Stimulated activated CD8-positive, alpha-beta memory T cell treated with anti-CD3 and anti-CD28 coated beads, Interleukin-2, amount 100 ng/mL, for 48 hours (primary cell): ENCODE measurements at regions not wholly inside any gene's neighbourhood (a gene's known extent, or its start where the extent isn't known, plus 50 kb on each side); places are given as distances from the start of the nearest gene placed in this dataset.
"Not testable (repeated sequence)": the region's sequence is repeated elsewhere in the genome, so short reads cannot be mapped to it uniquely, and the experiment has no call there.

Experiments used
- DNase-seq, 2 donors: peaks; one replicate each; pipeline ENCODE4 v3.0.0-alpha.2; 2020; ENCODE audit warnings: low read depth in 2 of 2

- no peak for DNase-seq
These were observed 172.6 kb downstream of the GOLGA6L6 start for GRCh38 chr15:20368974-20369373.

DNA sequence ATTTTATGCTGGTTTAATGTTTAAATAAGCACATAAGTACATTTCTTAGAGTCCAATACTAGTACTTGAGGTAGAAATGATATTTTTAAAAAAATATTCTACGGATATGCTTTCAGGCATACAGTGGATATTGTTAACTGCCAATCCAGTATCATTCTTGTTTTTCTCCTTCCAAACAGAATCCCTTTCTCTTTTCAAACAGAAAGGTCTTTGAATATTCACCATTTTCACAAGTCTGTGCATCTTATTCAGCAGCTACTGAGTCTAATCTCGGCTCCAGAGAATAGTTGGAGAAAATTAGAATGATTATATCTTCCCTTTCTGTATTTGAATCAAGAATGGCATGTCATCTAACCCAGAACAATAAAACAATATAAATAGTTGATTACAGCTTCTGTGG lies 174.5 kb downstream of the GOLGA6L6 start:
- DNase-seq = no peak

GRCh38 chr15:20363591-20363990 lies 178.0 kb downstream of the GOLGA6L6 start:
- DNase-seq = not testable (repeated sequence)

GRCh38 chr15:20361091-20361490 lies 180.5 kb downstream of the GOLGA6L6 start:
- DNase-seq = no peak

GRCh38 chr15:20358779-20359414 lies 182.7 kb downstream of the GOLGA6L6 start:
- no peak for DNase-seq

DNA sequence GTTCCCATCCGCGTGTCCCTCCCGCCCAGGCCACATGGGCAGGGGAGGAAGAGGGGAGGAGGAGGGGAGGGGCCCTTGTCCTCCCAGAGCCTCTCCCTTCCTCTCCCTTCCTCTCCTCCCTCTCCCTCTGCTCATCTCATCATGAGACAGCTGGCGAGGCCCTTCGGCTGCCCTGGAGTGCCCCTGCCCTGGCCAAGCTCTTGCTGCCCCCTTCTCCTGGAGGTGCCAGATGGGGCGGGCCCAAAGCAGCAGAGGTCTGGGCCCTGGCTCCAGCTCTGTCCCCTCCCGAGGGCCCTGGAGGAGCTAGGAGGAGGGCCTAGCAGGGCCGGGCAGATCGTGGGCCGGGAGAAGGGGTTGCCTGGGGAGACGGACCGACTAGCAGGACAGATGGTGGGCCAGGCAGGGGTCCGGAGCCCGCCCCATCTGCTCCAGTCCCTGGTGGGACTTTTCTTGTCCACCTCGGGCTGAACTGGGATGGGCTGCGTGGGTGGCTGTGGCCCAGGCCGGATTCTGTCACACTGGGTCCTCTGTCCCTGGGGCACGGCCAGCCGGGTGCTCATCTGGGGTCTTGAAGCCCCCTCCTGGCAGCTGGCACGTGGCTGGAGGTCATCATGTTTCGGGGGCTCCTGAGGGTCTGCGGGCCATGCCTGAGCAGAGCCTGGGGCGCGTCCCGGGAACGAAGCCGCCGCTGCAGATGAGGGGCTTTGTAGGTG lies 183.4 kb downstream of the GOLGA6L6 start:
- no peak for DNase-seq

DNA sequence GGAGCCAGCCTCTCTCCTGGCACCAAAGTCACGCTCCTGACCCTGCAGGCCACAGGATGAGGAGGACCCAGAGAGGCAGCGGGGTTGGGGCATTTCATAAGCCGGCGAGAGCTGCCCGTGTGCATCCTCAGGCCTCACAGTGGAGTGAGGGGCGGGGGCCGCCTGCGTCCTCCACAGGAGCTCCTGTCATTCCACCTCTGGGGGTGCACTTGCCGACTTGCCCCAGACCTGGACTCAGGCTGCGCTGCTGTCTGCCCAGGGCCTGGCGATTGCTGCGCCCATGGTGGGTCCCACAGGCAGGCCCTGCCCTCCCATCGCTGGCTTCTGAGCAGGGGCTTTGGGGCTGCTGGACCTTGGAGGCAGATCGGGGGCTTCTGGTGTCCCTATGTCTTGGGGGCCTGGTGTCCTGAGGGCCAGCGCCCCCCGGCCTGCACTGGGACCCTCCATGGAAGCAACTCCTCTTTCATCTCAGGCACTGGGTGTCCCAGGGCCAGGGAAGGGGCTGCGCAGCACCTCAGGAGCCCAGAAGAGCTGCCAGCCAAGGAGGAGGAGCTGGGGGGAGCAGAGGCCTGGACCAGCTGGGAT lies 184.0 kb downstream of the GOLGA6L6 start:
- DNase-seq = no peak

DNA sequence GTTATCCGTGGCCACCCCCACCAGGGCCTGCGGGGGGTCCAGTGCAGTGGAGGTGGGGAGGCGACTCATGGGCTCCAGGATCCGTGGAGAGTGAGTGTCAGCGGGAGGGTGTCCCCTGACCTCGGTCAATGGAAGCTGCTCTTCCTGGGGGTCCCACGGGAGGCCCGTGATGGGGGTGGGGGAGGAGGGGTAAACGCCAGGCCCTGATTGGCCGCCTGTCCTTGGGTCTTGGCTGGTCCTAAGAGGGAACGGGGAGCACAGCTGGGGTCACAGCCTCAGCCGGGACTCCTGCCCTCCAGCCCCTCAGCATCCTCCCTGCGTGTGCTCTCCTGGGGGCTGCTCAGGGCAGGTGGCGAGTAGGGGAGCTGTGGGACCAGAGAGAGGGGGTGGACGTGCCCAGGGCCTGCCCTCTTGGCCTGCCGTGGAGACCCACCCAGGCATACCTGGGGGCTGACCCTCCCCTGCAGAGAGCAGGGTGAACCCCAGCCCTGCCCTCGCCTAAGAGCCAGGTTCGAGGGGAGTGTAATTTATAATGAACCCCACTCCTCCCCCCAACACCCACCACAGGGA lies 184.6 kb downstream of the GOLGA6L6 start:
- DNase-seq = no peak

DNA sequence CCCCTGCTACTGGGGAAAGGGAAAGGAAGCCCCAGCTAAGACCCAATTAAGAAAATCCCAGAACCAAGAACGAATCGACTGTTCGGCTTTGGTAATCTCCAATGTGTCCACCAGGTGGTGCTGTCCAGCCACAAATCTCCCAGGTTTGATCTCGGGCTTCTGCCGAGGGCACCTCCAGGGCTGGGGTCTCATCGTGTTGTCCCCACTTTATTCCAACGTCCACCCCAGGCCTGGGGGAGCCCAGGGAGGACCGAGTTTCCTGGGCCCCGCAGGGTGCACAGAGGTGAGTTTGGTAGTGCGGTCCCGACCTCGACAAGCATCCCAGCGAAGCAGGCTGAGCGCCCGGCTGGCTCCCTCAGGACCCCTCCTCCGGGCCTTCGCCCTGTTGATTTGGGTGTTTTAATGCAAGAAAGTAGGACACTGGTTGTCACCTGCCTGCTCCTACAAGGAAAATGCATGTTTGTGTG lies 185.1 kb downstream of the GOLGA6L6 start:
- DNase-seq = peak; percentile 54 to 75

DNA sequence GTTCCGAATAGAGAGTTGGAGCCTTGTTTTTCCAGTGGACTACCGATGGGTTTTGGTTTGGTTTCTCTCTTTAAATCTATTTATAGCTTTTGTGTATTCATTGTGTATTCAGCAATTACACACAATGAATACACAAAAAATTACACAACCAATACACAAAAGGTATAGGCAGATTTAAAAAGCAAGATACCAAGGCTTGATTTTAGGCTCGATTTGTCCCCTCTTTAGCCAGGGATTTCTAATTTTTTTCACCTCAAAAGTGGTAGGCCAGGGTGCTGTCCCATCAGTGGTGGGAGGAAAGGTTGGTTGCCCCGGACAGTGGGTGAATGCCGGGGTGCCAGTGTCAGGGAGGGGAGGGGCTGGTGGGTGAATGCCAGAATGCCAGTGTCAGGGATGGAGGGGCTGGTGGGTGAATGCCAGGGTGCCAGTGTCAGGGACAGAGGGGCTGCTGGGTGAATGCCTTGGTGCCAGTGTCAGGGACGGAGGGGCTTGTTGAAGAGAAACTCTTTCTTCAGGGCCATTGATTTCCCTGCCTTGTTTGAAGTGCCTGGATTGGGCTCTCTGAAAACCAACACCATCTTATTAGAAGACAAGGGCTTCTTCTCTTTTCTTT lies 186.2 kb downstream of the GOLGA6L6 start:
- no peak for DNase-seq

DNA sequence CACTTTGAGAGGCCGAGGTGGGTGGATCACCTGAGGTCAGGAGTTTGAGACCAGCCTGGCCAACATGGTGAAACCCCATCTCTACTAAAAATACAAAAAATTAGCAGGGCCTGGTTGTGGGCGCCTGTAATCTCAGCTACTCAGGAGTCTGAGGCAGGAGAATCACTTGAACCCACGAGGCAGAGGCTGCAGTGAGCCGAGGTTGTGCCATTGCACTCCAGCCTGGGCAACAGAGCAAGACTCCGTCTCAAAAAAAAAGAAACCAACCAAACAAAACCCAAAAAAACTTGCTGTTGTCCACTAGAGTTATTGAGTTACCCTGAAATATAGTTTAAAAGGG lies 186.7 kb downstream of the GOLGA6L6 start:
- not testable (repeated sequence) for DNase-seq

GRCh38 chr15:20353966-20354883 lies 187.4 kb downstream of the GOLGA6L6 start:
- DNase-seq = no peak

GRCh38 chr15:20352241-20353200 lies 189.1 kb downstream of the GOLGA6L6 start:
- DNase-seq = no peak

- no peak for DNase-seq
These were observed 190.1 kb downstream of the GOLGA6L6 start for GRCh38 chr15:20351448-20351971.

DNA sequence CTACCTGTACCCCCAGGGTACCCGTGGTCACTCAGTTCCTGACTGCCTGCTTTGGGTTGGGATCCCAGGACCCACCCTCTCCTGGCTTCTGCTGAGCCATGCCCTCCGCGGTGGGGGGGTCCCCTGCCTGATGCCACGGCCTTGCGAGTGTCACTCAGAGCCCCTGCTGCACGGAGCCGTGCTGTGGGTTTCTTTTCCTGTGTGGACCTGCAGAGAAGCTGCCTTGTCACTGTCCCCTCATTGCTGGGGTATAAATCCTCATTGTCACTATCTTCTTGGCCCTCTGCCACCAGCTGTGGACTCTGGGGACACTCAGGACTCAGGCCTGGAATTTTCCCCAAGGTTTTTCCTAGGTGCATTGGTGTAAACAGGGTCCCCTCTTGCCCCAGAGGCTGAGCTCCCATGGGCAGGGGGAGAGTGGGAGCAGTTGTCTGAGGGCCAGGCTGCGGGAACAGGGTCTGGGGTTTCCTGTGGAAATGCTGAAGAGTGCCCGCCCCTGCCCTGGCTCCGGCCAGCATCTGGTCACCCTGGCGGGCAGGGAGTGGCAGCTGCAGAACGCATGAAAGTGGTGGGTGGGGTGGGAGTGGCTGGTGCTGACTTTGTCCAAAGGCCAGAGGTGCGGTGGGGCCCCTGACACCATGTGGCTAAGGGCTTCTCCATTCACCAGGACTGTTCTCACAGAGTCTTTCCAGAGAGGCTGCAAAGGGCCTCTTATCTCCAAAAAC lies 191.7 kb downstream of the GOLGA6L6 start:
- no peak for DNase-seq

GRCh38 chr15:20348900-20349773 lies 192.5 kb downstream of the GOLGA6L6 start:
- no peak for DNase-seq

DNA sequence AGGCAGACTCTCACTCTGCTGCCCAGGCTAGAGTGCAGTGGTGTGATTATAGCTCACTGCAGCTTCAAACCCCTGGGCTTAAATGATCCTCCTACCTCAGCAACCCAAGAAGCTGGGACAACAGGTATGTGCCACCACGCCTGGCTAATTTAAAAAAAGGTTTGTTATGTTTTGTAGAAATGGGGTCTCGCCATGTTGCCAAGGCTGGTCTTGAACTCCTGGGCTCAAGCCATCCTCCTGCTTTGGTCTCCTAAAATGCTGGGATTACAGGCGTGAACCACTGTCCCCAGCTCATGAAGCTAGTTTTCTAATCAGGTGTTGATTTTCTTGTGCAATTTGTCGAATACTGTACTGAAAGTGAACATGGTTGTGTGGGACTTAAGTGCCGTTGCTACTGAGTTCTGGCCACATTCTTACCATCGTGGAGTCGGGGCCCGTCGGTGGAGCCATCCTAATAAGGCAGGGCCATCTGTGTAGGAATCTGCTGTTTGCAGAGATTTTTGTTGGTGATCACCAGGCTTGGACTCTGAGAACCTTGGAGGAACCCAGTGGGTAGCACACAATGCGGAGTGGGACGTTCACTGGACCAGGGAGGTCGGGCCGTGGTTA lies 193.2 kb downstream of the GOLGA6L6 start:
- no peak for DNase-seq
